ENCODE measurements at regions not wholly inside any gene's neighbourhood (a gene's known extent, or its start where the extent isn't known, plus 50 kb on each side); places are given as distances from the start of the nearest gene placed in this dataset.

GRCh38 chr2:188880740-188881139 lies 93.4 kb upstream of the COL3A1 start:
- POLR2A ChIA-PET, result no interaction called here
- CTCF ChIA-PET, result interaction anchor here (0.9 to 2.3 kb wide), 2 partner anchors 11 to 36 kb away, joined by 3 to 6 read pairs; no protein-coding TSS in a partner anchor
- TF ChIP-seq CTCF (IDR thresholded peaks at IDR 0.05; ENCODE audit: control extremely low read depth, extremely low read depth, low read depth, missing control alignments), result no peak
- DNase-seq (ENCODE audit: extremely low spot score), result no peak

GRCh38 chr2:188881434-188881833 lies 92.7 kb upstream of the COL3A1 start:
- no peak for DNase-seq (ENCODE audit: extremely low spot score)
- CTCF ChIA-PET, result interaction anchor here (0.9 kb wide), 1 partner anchor 35 kb away, joined by 3 read pairs; no protein-coding TSS in a partner anchor
- POLR2A ChIA-PET, result no interaction called here
- TF ChIP-seq CTCF (IDR thresholded peaks at IDR 0.05; ENCODE audit: control extremely low read depth, extremely low read depth, low read depth, missing control alignments), result no peak

- TF ChIP-seq CTCF (IDR thresholded peaks at IDR 0.05; ENCODE audit: control extremely low read depth, extremely low read depth, low read depth, missing control alignments), result no peak
- ChIA-PET CTCF (no interaction called here), POLR2A (no interaction called here)
- DNase-seq (ENCODE audit: extremely low spot score), result no peak
These were observed 90.1 kb upstream of the COL3A1 start for GRCh38 chr2:188884046-188884445.

- CTCF ChIA-PET, result no interaction called here
- no peak for TF ChIP-seq CTCF (IDR thresholded peaks at IDR 0.05; ENCODE audit: control extremely low read depth, extremely low read depth, low read depth, missing control alignments)
- DNase-seq (ENCODE audit: extremely low spot score), result no peak
- POLR2A ChIA-PET, result no interaction called here
These were observed 89.7 kb upstream of the COL3A1 start for GRCh38 chr2:188884517-188884916.

- POLR2A ChIA-PET, result no interaction called here
These were observed 85.0 kb upstream of the COL3A1 start for GRCh38 chr2:188889187-188889586.

GRCh38 chr2:188890755-188891154 lies 83.4 kb upstream of the COL3A1 start:
- ChIA-PET CTCF (interaction anchor here (1.4 kb wide), 1 partner anchor 27 kb away, joined by 3 read pairs; no protein-coding TSS in a partner anchor), POLR2A (no interaction called here)
- no peak for TF ChIP-seq CTCF (IDR thresholded peaks at IDR 0.05; ENCODE audit: control extremely low read depth, extremely low read depth, low read depth, missing control alignments)
- DNase-seq (ENCODE audit: extremely low spot score), result no peak

More at GRCh38 chr2:188889187-188889586, 85.0 kb upstream of the COL3A1 start:
- no peak for DNase-seq (ENCODE audit: extremely low spot score)
- no peak for TF ChIP-seq CTCF (IDR thresholded peaks at IDR 0.05; ENCODE audit: control extremely low read depth, extremely low read depth, low read depth, missing control alignments)
- CTCF ChIA-PET, result no interaction called here

- no peak for TF ChIP-seq CTCF (IDR thresholded peaks at IDR 0.05; ENCODE audit: control extremely low read depth, extremely low read depth, low read depth, missing control alignments)
- ChIA-PET CTCF (interaction anchor here (1.3 to 1.4 kb wide), 2 partner anchors 9 to 10 kb away, joined by 3 to 6 read pairs; no protein-coding TSS in a partner anchor), POLR2A (no interaction called here)
- no peak for DNase-seq (ENCODE audit: extremely low spot score)
These were observed 81.5 kb upstream of the COL3A1 start for GRCh38 chr2:188892636-188893035.

All from GM10248 (cell line).